Neural cell (in vitro differentiated cells): ENCODE measurements at regions not wholly inside any gene's neighbourhood (a gene's known extent, or its start where the extent isn't known, plus 50 kb on each side); places are given as distances from the start of the nearest gene placed in this dataset.

ENCODE experiments used
- H2AFZ ChIP-seq: fragments of 200-600, 300-800 bp; sonication (generic), shearing (Covaris generic); 2 replicates; pipeline ENCODE4 v1.6.0; 2014; ENCODE audit warnings: low read depth, mild to moderate bottlenecking, antibody characterized with exemption, low read length, moderate library complexity
- H3F3A ChIP-seq: fragments of 200-600 bp; shearing (Covaris generic); 2 replicates; pipeline ENCODE4 v1.6.1; 2016; ENCODE audit warnings: mild to moderate bottlenecking, moderate library complexity, mixed read lengths, antibody characterized with exemption, low read length; ENCODE audit not compliant: insufficient read depth, poor library complexity, severe bottlenecking
- H3K27ac ChIP-seq: fragments of 200-600, 300-800 bp; sonication (generic), shearing (Covaris generic); 2 replicates; pipeline ENCODE4 v1.5.1; 2014; ENCODE audit warnings: mild to moderate bottlenecking, low read length, moderate library complexity
- H3K27me3 ChIP-seq: fragments of 300-800, 200-600 bp; sonication (generic), shearing (Covaris generic); 2 replicates; pipeline ENCODE4 v1.6.0; 2014; ENCODE audit warnings: mild to moderate bottlenecking, low read depth, low read length, moderate library complexity; ENCODE audit not compliant: insufficient read depth
- H3K36me3 ChIP-seq: fragments of 300-800, 200-600 bp; sonication (generic), shearing (Covaris generic); 2 replicates; pipeline ENCODE4 v1.5.1; 2014; ENCODE audit warnings: mild to moderate bottlenecking, antibody characterized with exemption, low read length, moderate library complexity; ENCODE audit not compliant: insufficient read depth
- H3K4me2 ChIP-seq: fragments of 300-800, 200-600 bp; sonication (generic), shearing (Covaris generic); 2 replicates; pipeline ENCODE4 v1.6.0; 2014; ENCODE audit warnings: mild to moderate bottlenecking, low read length
- H3K4me3 ChIP-seq: fragments of 300-800, 200-600 bp; sonication (generic), shearing (Covaris generic); 2 replicates; pipeline ENCODE4 v1.5.1; 2014; ENCODE audit warnings: mild to moderate bottlenecking, low read length, moderate library complexity
- H3K79me2 ChIP-seq: fragments of 200-600 bp; shearing (Covaris generic); replicated peaks from 2 replicates; pipeline ENCODE4 v1.6.0; 2014; ENCODE audit warnings: mild to moderate bottlenecking, low read length, moderate library complexity; ENCODE audit not compliant: insufficient read depth
- H3K9ac ChIP-seq: fragments of 300-800, 200-600 bp; sonication (generic), shearing (Covaris generic); 2 replicates; pipeline ENCODE4 v1.6.1; 2016; ENCODE audit warnings: mild to moderate bottlenecking, low read length, mixed read lengths
- H3K9me2 ChIP-seq: fragments of 200-600 bp; shearing (Covaris generic); 2 replicates; pipeline ENCODE4 v1.6.1; 2016; ENCODE audit warnings: mild to moderate bottlenecking, low read length, mixed read lengths; ENCODE audit not compliant: insufficient read depth
- H3K9me3 ChIP-seq: fragments of 200-600, 300-800 bp; sonication (generic), shearing (Covaris generic); 2 replicates; pipeline ENCODE4 v1.6.1; 2016; ENCODE audit warnings: mild to moderate bottlenecking, mixed run types, low read length, moderate library complexity, mixed read lengths
- H4K20me1 ChIP-seq: fragments of 200-600 bp; shearing (Covaris generic); 2 replicates; pipeline ENCODE4 v1.6.1; 2016; ENCODE audit warnings: mild to moderate bottlenecking, mixed run types; ENCODE audit not compliant: insufficient read depth
- CTCF ChIP-seq: fragments of 450-650 bp; IDR thresholded peaks from 2 replicates; pipeline ENCODE4 v1.5.1; 2014; ENCODE audit warnings: antibody characterized with exemption, mild to moderate bottlenecking, moderate library complexity; ENCODE audit not compliant: poor library complexity, severe bottlenecking
- EP300 ChIP-seq: fragments of 450-650 bp; conservative IDR thresholded peaks from 2 replicates; pipeline ENCODE4 v1.6.1; 2014; ENCODE audit warnings: antibody characterized with exemption, mild to moderate bottlenecking, moderate library complexity; ENCODE audit not compliant: poor library complexity, severe bottlenecking
- EZH2 ChIP-seq: fragments of 200-600, 300-800 bp; shearing (Covaris generic), sonication (generic); IDR thresholded peaks from 2 replicates; pipeline ENCODE4 v1.6.1; 2014; ENCODE audit warnings: antibody characterized with exemption, low read length, borderline replicate concordance, mild to moderate bottlenecking; ENCODE audit not compliant: insufficient read depth, poor library complexity, severe bottlenecking
- MXI1 ChIP-seq: fragments of 450-650 bp; conservative IDR thresholded peaks from 2 replicates; pipeline ENCODE4 v1.6.1; 2014; ENCODE audit warnings: antibody characterized with exemption, mild to moderate bottlenecking; ENCODE audit not compliant: poor library complexity, severe bottlenecking
- POLR2AphosphoS5 ChIP-seq: IDR thresholded peaks from 2 replicates; pipeline ENCODE4 v1.6.1; 2012
- RAD21 ChIP-seq: fragments of 450-650 bp; conservative IDR thresholded peaks from 2 replicates; pipeline ENCODE4 v1.6.1; 2014; ENCODE audit warnings: antibody characterized with exemption, mild to moderate bottlenecking, moderate library complexity
- REST ChIP-seq: IDR thresholded peaks from 2 replicates; pipeline ENCODE4 v1.6.1; 2012; ENCODE audit warnings: borderline replicate concordance
- SMC3 ChIP-seq: fragments of 450-650 bp; conservative IDR thresholded peaks from 2 replicates; pipeline ENCODE4 v1.6.1; 2014; ENCODE audit warnings: antibody characterized with exemption, mild to moderate bottlenecking, moderate library complexity; ENCODE audit not compliant: poor library complexity
- TAF1 ChIP-seq: IDR thresholded peaks from 2 replicates; pipeline ENCODE4 v1.6.1; 2012; ENCODE audit warnings: low read depth

- Histone ChIP-seq H3K4me2 (no peak overlapping the region), H3F3A (no peaks in the 10 kb centered on the region), H4K20me1 (no peaks in the 10 kb centered on the region), H3K36me3 (no peaks in the 10 kb centered on the region), H3K9me3 (no peaks in the 10 kb centered on the region), H3K79me2 (no peaks in the 10 kb centered on the region), H3K9ac (no peak overlapping the region), H3K9me2 (no peaks in the 10 kb centered on the region), H2AFZ (no peak overlapping the region), H3K27me3 (no peaks in the 10 kb centered on the region), H3K27ac (no peak overlapping the region), H3K4me3 (no peak overlapping the region)
- no peak for TF ChIP-seq REST
- TF ChIP-seq SMC3 = no peak
- TF ChIP-seq RAD21 = no peak
- TF ChIP-seq CTCF = no peak
- no peak for TF ChIP-seq POLR2AphosphoS5
- TF ChIP-seq EP300 = no peak
- TF ChIP-seq MXI1 = no peak
- TF ChIP-seq EZH2 = no peak
- no peak for TF ChIP-seq TAF1
Observed at GRCh38 chr2:145511946-145512345, 992.0 kb upstream of the ZEB2 start.

GRCh38 chr2:145503511-145503910 is 983.6 kb upstream of the ZEB2 start:
- no peak overlapping the region for H3K4me3 ChIP-seq
- H3K36me3 ChIP-seq = no peaks in the 10 kb centered on the region
- no peak overlapping the region for H3K4me2 ChIP-seq
- H2AFZ ChIP-seq = no peak overlapping the region
- H3K79me2 ChIP-seq = no peaks in the 10 kb centered on the region
- no peak overlapping the region for H3K27ac ChIP-seq
- no peak for TF ChIP-seq MXI1
- no peak for TF ChIP-seq TAF1
- no peak for TF ChIP-seq CTCF
- TF ChIP-seq RAD21 = no peak
- TF ChIP-seq EZH2 = no peak
- TF ChIP-seq REST = no peak
- no peak for TF ChIP-seq SMC3
- TF ChIP-seq POLR2AphosphoS5 = no peak
- no peak for TF ChIP-seq EP300
- no peaks in the 10 kb centered on the region for H3F3A ChIP-seq
- H3K27me3 ChIP-seq = no peaks in the 10 kb centered on the region
- no peaks in the 10 kb centered on the region for H4K20me1 ChIP-seq
- no peak overlapping the region for H3K9ac ChIP-seq
- no peaks in the 10 kb centered on the region for H3K9me3 ChIP-seq
- H3K9me2 ChIP-seq = no peaks in the 10 kb centered on the region
